Trophoblast cell (in vitro differentiated cells and primary cell): ENCODE measurements at regions not wholly inside any gene's neighbourhood (a gene's known extent, or its start where the extent isn't known, plus 50 kb on each side); places are given as distances from the start of the nearest gene placed in this dataset.

Experiments
- DNase-seq, 2 donors: peaks; one replicate each; pipeline ENCODE4 v3.0.0-alpha.2; 2016
- H2AFZ ChIP-seq: 2 replicates; pipeline ENCODE4 v1.6.1; 2013; ENCODE audit warnings: low read length, moderate library complexity, mild to moderate bottlenecking; ENCODE audit not compliant: insufficient read depth, poor library complexity
- H2AK5ac ChIP-seq: 2 replicates; pipeline ENCODE4 v1.6.1; 2013; ENCODE audit warnings: mild to moderate bottlenecking, low read length
- H2BK120ac ChIP-seq: 2 replicates; pipeline ENCODE4 v1.6.1; 2013; ENCODE audit warnings: low read length, mild to moderate bottlenecking, moderate library complexity; ENCODE audit not compliant: insufficient read depth, poor library complexity
- H2BK12ac ChIP-seq: 2 replicates; pipeline ENCODE4 v1.6.1; 2013; ENCODE audit warnings: mild to moderate bottlenecking, low read length, moderate library complexity
- H2BK5ac ChIP-seq: 2 replicates; pipeline ENCODE4 v1.6.1; 2013; ENCODE audit warnings: low read length, low read depth, moderate library complexity, mild to moderate bottlenecking; ENCODE audit not compliant: poor library complexity
- H3K14ac ChIP-seq: 2 replicates; pipeline ENCODE4 v1.6.1; 2013; ENCODE audit warnings: mild to moderate bottlenecking, low read length
- H3K18ac ChIP-seq: 2 replicates; pipeline ENCODE4 v1.6.1; 2013; ENCODE audit warnings: mild to moderate bottlenecking, low read length
- H3K23ac ChIP-seq: 2 replicates; pipeline ENCODE4 v1.6.1; 2013; ENCODE audit warnings: low read length
- H3K27ac ChIP-seq: 2 replicates; pipeline ENCODE4 v1.5.1; 2013; ENCODE audit warnings: low read depth, mild to moderate bottlenecking, inconsistent platforms, low read length, moderate library complexity
- H3K27me3 ChIP-seq: 2 replicates; pipeline ENCODE4 v1.6.1; 2013; ENCODE audit warnings: inconsistent platforms, mild to moderate bottlenecking, low read length, moderate library complexity; ENCODE audit not compliant: insufficient read depth
- H3K36me3 ChIP-seq, 2 experiments: 1 replicate in 1 of 2; 2 replicates in 1 of 2; pipeline ENCODE4 v1.6.1; 2013; ENCODE audit warnings: low read length in 2 of 2, mild to moderate bottlenecking in 2 of 2, moderate library complexity in 1 of 2; ENCODE audit not compliant: insufficient read depth in 2 of 2, control insufficient read depth in 1 of 2
- H3K4ac ChIP-seq: 2 replicates; pipeline ENCODE4 v1.6.1; 2013; ENCODE audit warnings: low read depth, mild to moderate bottlenecking, low read length, moderate library complexity
- H3K4me1 ChIP-seq, 2 experiments: 1 replicate in 1 of 2; 2 replicates in 1 of 2; pipeline ENCODE4 v1.6.1; 2013; ENCODE audit warnings: low read length in 2 of 2, mild to moderate bottlenecking in 2 of 2, moderate library complexity in 1 of 2; ENCODE audit not compliant: insufficient read depth in 2 of 2, control insufficient read depth in 1 of 2
- H3K4me2 ChIP-seq: 2 replicates; pipeline ENCODE4 v1.6.1; 2013; ENCODE audit warnings: inconsistent platforms, mild to moderate bottlenecking, low read length, moderate library complexity
- H3K4me3 ChIP-seq: 2 replicates; pipeline ENCODE4 v1.5.1; 2013; ENCODE audit warnings: mild to moderate bottlenecking, low read depth, low read length, inconsistent platforms
- H3K79me1 ChIP-seq: one replicate; pipeline ENCODE4 v1.6.1; 2013; ENCODE audit warnings: low read length
- H3K79me2 ChIP-seq: 2 replicates; pipeline ENCODE4 v1.6.1; 2013; ENCODE audit warnings: low read length, mild to moderate bottlenecking; ENCODE audit not compliant: control insufficient read depth, insufficient read depth, poor library complexity
- H3K9ac ChIP-seq: 2 replicates; pipeline ENCODE4 v1.6.1; 2013; ENCODE audit warnings: mild to moderate bottlenecking, low read length
- H3K9me3 ChIP-seq: 2 replicates; pipeline ENCODE4 v1.6.1; 2013; ENCODE audit warnings: low read depth, mild to moderate bottlenecking, control low read depth, inconsistent platforms, low read length; ENCODE audit not compliant: insufficient read depth
- H4K12ac ChIP-seq: 2 replicates; pipeline ENCODE4 v1.6.1; 2013; ENCODE audit warnings: low read depth, mild to moderate bottlenecking, low read length, moderate library complexity
- H4K8ac ChIP-seq: 2 replicates; pipeline ENCODE4 v1.6.1; 2013; ENCODE audit warnings: low read depth, mild to moderate bottlenecking, low read length, moderate library complexity
- H4K91ac ChIP-seq: one replicate; pipeline ENCODE4 v1.6.1; 2013; ENCODE audit warnings: low read depth, mild to moderate bottlenecking, low read length, moderate library complexity
- WGBS: extraction: QIAGEN DNeasy Blood & Tissue Kit; methylation state at CpG from one replicate; pipeline ENCODE4 v1.1.7; 2013; ENCODE audit warnings: missing lambda C conversion rate; ENCODE audit not compliant: insufficient read length, insufficient coverage; ENCODE audit errors: extremely low coverage; 5-methylcytosine and 5-hydroxymethylcytosine counted together

- Histone ChIP-seq H2AFZ (no peak overlapping the region), H3K27me3 (no peaks in the 10 kb centered on the region), H3K14ac (no peak overlapping the region), H3K9me3 (no peaks in the 10 kb centered on the region), H3K23ac (no peak overlapping the region), H3K4me3 (no peak overlapping the region), H3K79me2 (no peaks in the 10 kb centered on the region), H3K4me1 (no peaks in the 10 kb centered on the region), H4K91ac (no peak overlapping the region), H3K4me2 (peak overlapping the region; percentile 16), H3K4ac (no peak overlapping the region), H2BK12ac (no peak overlapping the region), H3K79me1 (no peaks in the 10 kb centered on the region), H3K18ac (no peak overlapping the region), H2AK5ac (no peak overlapping the region), H3K9ac (no peak overlapping the region), H3K36me3 (no peaks in the 10 kb centered on the region), H3K27ac (no peak overlapping the region), H4K12ac (no peak overlapping the region), H4K8ac (no peak overlapping the region), H2BK120ac (no peak overlapping the region), H2BK5ac (no peak overlapping the region)
- WGBS: no CpG with 5 or more reads among the region's 4 CpGs
- no peak for DNase-seq
These were observed 529.1 kb upstream of the SEMA6A start for GRCh38 chr5:117103703-117104102.

GRCh38 chr5:117102591-117102990, 528.0 kb upstream of the SEMA6A start:
- Histone ChIP-seq H3K36me3 (no peaks in the 10 kb centered on the region), H3K4me2 (no peak overlapping the region), H2BK12ac (no peak overlapping the region), H3K27ac (no peak overlapping the region), H3K4me1 (no peaks in the 10 kb centered on the region), H3K9ac (no peak overlapping the region), H3K79me2 (no peaks in the 10 kb centered on the region), H3K23ac (no peak overlapping the region), H2BK5ac (no peak overlapping the region), H3K14ac (no peak overlapping the region), H4K12ac (no peak overlapping the region), H3K4me3 (no peak overlapping the region), H3K4ac (no peak overlapping the region), H2AK5ac (no peak overlapping the region), H3K9me3 (no peaks in the 10 kb centered on the region), H3K18ac (no peak overlapping the region), H3K79me1 (no peaks in the 10 kb centered on the region), H4K91ac (no peak overlapping the region), H2AFZ (no peak overlapping the region), H4K8ac (no peak overlapping the region), H2BK120ac (no peak overlapping the region), H3K27me3 (no peaks in the 10 kb centered on the region)
- DNase-seq: no peak

- Histone ChIP-seq H3K9me3 (no peaks in the 10 kb centered on the region), H3K23ac (no peak overlapping the region), H4K91ac (no peak overlapping the region), H2BK12ac (no peak overlapping the region), H3K14ac (no peak overlapping the region), H3K4me3 (no peak overlapping the region), H3K36me3 (no peaks in the 10 kb centered on the region), H2AFZ (no peak overlapping the region), H3K27ac (no peak overlapping the region), H2BK120ac (no peak overlapping the region), H3K9ac (no peak overlapping the region), H3K4me1 (peaks cover 0 to 3% of the 10 kb centered on the region in 2 experiments), H3K27me3 (no peaks in the 10 kb centered on the region), H4K12ac (no peak overlapping the region), H4K8ac (no peak overlapping the region), H2AK5ac (no peak overlapping the region), H3K4me2 (no peak overlapping the region), H2BK5ac (no peak overlapping the region), H3K79me1 (no peaks in the 10 kb centered on the region), H3K4ac (no peak overlapping the region), H3K18ac (no peak overlapping the region), H3K79me2 (no peaks in the 10 kb centered on the region)
- WGBS: no CpG with 5 or more reads among the region's 1 CpG
- no peak for DNase-seq
These were observed 525.6 kb upstream of the SEMA6A start for GRCh38 chr5:117100176-117100575.

- Histone ChIP-seq H2BK12ac (no peak overlapping the region), H3K4me1 (peaks cover 0 to 3% of the 10 kb centered on the region in 2 experiments)
These were observed 523.5 kb upstream of the SEMA6A start for GRCh38 chr5:117098094-117098493.

More at GRCh38 chr5:117098094-117098493, 523.5 kb upstream of the SEMA6A start:
- Histone ChIP-seq H2BK5ac (no peak overlapping the region), H3K4ac (no peak overlapping the region), H3K9me3 (no peaks in the 10 kb centered on the region), H3K79me1 (no peaks in the 10 kb centered on the region), H2BK120ac (no peak overlapping the region), H3K79me2 (no peaks in the 10 kb centered on the region), H3K4me2 (no peak overlapping the region), H3K4me3 (no peak overlapping the region), H2AK5ac (no peak overlapping the region), H3K9ac (no peak overlapping the region), H4K8ac (no peak overlapping the region), H2AFZ (no peak overlapping the region), H3K27me3 (no peaks in the 10 kb centered on the region), H4K91ac (no peak overlapping the region), H3K18ac (no peak overlapping the region), H3K27ac (no peak overlapping the region), H3K23ac (no peak overlapping the region), H3K36me3 (no peaks in the 10 kb centered on the region), H4K12ac (no peak overlapping the region), H3K14ac (no peak overlapping the region)
- no CpG with 5 or more reads among the region's 3 CpGs for WGBS
- DNase-seq: no peak
